HFF-Myc (cell line): ENCODE measurements at regions not wholly inside any gene's neighbourhood (a gene's known extent, or its start where the extent isn't known, plus 50 kb on each side); places are given as distances from the start of the nearest gene placed in this dataset.
"Not testable (repeated sequence)": the region's sequence is repeated elsewhere in the genome, so short reads cannot be mapped to it uniquely, and the experiment has no call there.

Source experiments
- DNase-seq: peaks from one replicate; pipeline ENCODE4 v3.0.0-alpha.2; 2011; ENCODE audit warnings: low read depth; ENCODE audit errors: extremely low read depth
- H3K4me3 ChIP-seq: replicated peaks from 2 replicates; pipeline ENCODE4 v1.5.1; 2011; ENCODE audit warnings: low read depth, mild to moderate bottlenecking, control low read depth, low read length
- TF ChIP-seq, protein P1 (sequence below): IDR thresholded peaks from 2 replicates; pipeline ENCODE4 v1.5.1; 2012; ENCODE audit warnings: mild to moderate bottlenecking, low read depth, low read length, control low read depth; ENCODE audit errors: missing control alignments

DNA sequence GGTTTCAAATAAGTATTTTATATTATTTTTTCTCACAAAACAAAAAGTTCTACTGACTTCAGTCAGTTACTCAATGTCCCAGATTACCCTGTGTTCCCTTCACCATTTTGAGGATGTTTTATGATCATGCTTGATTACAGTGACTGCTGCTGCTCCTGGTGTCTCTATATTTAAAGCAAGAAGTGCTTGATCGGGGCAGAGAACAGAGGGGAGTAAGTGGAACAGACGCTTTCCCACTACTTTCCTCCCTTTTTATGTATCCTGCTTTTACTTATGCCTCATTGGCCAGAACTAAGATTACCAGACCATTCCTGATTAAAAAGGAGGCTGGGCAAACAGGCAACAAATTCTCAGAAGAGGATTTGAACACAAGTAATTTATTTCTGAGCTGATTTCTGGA is 612.1 kb downstream of the VGLL3 start:
- TF ChIP-seq, protein P1, sequence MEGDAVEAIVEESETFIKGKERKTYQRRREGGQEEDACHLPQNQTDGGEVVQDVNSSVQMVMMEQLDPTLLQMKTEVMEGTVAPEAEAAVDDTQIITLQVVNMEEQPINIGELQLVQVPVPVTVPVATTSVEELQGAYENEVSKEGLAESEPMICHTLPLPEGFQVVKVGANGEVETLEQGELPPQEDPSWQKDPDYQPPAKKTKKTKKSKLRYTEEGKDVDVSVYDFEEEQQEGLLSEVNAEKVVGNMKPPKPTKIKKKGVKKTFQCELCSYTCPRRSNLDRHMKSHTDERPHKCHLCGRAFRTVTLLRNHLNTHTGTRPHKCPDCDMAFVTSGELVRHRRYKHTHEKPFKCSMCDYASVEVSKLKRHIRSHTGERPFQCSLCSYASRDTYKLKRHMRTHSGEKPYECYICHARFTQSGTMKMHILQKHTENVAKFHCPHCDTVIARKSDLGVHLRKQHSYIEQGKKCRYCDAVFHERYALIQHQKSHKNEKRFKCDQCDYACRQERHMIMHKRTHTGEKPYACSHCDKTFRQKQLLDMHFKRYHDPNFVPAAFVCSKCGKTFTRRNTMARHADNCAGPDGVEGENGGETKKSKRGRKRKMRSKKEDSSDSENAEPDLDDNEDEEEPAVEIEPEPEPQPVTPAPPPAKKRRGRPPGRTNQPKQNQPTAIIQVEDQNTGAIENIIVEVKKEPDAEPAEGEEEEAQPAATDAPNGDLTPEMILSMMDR, result no peak
- H3K4me3 ChIP-seq, result no peak overlapping the region

GRCh38 chr3:86335566-86335965 is 655.4 kb downstream of the VGLL3 start:
- H3K4me3 ChIP-seq, DNase-seq: not testable (repeated sequence)

More for the DNA sequence above, 612.1 kb downstream of the VGLL3 start:
- DNase-seq, result no peak

DNA sequence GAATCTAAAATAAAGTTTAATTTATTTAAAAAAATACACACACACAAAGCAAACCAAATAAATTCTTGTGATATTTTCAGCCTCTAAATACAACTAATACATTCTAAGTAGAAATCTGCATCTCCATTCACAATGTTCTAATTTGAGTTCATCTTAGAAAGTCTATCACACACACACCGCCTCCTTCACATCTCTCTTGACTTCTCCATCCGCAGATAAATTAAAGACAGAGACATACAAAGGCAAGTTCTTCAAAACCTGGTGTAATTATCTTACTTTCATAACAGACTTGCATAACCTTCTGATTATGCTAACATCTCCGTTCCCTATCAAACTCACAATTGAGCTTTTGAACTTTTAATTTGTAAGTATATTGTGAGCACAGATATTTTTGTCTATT is 657.3 kb downstream of the VGLL3 start:
- DNase-seq, result no peak
- TF ChIP-seq, protein P1, result no peak
- no peak overlapping the region for H3K4me3 ChIP-seq

- TF ChIP-seq, protein P1, result no peak
- DNase-seq, result no peak
- H3K4me3 ChIP-seq, result no peak overlapping the region
Observed at GRCh38 chr3:86303935-86304334, 687.0 kb downstream of the VGLL3 start.

DNA sequence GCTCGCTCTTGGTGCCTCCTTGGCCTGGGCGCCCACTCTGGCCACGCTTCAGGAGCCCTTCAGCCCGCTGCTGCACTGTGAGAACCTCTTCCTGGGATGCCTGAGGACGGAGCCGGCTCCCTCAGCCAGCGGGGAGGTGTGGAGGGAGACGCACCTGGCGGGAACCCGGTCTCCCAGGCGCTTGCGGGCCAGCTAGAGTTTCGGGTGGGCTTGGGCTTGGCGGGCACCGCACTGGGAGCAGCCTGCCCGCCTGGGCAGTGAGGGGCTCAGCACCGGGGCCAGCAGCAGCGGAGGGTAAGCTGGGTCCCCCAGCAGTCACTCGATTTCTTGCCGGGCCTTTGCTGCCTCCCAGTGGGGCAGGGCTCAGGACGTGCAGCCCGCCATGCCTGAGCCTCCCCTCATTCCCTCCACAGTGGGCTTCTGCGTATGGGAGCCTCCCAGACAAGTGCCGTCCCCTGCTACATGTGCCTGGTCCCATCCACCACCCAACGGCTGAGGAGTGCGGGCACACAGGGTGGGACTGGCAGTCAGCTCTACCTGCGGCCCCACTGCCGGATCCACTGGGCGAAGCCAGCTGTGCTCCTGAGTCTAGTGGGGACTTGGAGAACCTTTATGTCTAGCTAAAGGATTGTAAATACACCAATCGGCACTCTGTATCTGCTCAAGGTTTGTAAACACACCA is 708.7 kb downstream of the VGLL3 start:
- no peak overlapping the region for H3K4me3 ChIP-seq
- TF ChIP-seq, protein P1, result no peak
- no peak for DNase-seq

DNA sequence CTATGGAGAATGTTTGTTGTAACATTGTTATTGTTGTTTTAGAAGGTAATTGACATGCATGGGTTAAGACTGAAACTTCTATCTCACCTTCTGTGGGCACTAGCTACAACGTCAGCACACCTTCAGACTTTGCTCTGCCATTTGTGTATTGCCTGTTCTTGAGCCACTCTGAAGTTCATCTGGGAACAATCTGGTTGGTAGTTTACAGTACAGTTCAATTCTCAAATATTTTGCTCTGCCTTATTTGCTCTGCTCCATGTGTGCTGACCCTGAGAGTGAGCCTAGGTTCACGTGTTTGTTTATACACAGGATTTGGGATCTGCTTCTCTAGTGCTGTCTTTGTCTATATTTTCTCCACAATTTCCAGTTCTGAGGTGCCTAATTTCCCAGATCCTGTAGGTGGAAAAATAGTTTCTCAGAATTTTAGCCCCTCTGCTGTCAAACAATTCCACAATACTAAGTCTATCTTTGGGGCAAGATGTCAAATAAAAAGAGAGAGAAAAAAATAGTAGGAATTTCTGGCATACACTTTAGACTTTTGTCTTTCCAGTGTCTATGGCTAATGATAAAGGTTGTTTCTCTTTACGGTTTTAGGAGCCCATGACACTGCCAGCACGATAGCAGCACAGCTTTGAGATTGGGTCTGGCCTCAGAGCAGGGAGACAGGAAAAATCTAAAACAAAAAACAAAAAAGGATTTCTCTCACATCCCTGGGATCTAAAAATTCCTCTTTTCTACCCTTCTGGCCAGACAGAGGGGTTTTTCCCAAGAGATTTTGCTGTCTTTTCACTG is 721.4 kb downstream of the VGLL3 start:
- DNase-seq, result no peak
- TF ChIP-seq, protein P1, result no peak
- no peak overlapping the region for H3K4me3 ChIP-seq

GRCh38 chr3:86257955-86258641 is 732.9 kb downstream of the VGLL3 start:
- H3K4me3 ChIP-seq, result no peak overlapping the region
- TF ChIP-seq, protein P1, result no peak
- no peak for DNase-seq
